ENCODE measurements at regions not wholly inside any gene's neighbourhood (a gene's known extent, or its start where the extent isn't known, plus 50 kb on each side); places are given as distances from the start of the nearest gene placed in this dataset.

- intact Hi-C loops (cut with DNase I) = no loop called here
- DNase-seq (no peak), ATAC-seq (no peak)
Measured at GRCh38 chr15:99921101-99921500, 187.9 kb upstream of the LYSMD4 start.

DNA sequence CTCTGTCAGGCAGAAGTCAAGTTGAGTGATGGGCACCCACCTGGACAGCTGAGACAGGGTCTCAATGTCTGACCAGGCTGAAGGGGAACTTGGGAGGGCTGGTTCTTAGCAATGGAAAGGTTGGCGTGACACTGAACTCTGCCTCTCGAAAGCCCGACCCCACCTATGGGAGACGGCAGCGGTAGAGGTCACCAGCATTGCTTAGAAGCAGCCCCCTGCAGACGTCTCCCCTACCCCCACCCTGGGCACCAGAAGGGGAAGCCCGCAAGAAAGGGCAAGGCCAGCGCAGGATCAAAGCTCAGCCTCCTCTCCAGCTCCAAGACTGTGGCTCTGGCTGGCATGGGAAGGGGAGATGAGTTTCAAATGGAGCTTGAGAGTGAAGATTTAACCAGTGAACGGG lies 184.8 kb upstream of the LYSMD4 start:
- ATAC-seq = no peak
- intact Hi-C loops (cut with DNase I) = no loop called here

DNA sequence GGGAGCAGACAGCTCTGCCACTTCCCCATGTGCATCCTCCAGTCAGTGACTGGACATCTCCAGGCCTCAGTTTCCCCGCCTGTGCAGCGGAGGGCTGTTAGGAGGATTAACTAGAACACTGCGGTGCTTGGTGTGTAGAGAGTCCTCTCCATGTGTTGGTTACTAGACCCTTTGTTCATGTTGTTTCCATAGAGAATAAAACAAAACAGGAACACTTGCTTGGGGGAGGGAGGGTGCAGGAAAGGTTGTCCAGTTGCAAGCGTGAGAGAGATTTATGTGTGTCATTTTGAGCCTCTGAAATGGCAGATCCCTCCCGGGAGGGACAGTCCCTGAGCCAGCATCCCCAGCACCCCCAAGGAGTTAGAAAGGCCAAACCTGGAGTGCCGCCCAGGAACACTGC lies 184.0 kb upstream of the LYSMD4 start:
- no peak for DNase-seq
- ATAC-seq = no peak
- intact Hi-C loops (cut with DNase I) = no loop called here

More for the DNA sequence above, 184.8 kb upstream of the LYSMD4 start:
- no peak for DNase-seq

GRCh38 chr15:99916668-99917223 lies 183.5 kb upstream of the LYSMD4 start:
- intact Hi-C loops (cut with DNase I) = no loop called here
- DNase-seq (no peak), ATAC-seq (no peak)

GRCh38 chr15:99914723-99915122 lies 181.5 kb upstream of the LYSMD4 start:
- intact Hi-C loops (cut with DNase I) = loop anchor here in 1 of 2 donors (5.0 kb wide), 1 partner anchor 122 kb away; no protein-coding TSS in a partner anchor
- DNase-seq = no peak
- no peak for ATAC-seq

DNA sequence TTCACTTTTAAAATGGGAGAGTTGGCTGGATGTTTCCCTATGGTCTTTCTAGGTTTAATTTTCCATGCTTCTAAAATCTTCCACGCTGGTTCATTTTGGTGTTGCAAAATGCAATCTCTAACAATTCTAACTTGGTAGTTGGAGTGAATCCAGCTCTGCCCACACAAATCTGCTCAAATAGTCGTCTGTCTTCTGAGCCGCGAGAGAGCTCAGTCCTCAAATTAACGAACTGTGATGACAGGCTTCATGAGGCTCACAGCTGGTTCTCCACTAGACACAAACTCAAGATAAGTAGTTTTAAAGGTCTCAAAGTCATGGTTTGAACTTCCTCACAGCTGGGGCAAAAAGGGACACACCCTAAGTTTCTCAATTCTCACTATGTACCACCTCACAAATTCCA lies 178.6 kb upstream of the LYSMD4 start:
- ATAC-seq = peak in 1 of 2 donors; percentile 61
- intact Hi-C loops (cut with DNase I) = loop anchor here in 1 of 2 donors (5.0 kb wide), 1 partner anchor 120 kb away; no protein-coding TSS in a partner anchor
- no peak for DNase-seq

DNA sequence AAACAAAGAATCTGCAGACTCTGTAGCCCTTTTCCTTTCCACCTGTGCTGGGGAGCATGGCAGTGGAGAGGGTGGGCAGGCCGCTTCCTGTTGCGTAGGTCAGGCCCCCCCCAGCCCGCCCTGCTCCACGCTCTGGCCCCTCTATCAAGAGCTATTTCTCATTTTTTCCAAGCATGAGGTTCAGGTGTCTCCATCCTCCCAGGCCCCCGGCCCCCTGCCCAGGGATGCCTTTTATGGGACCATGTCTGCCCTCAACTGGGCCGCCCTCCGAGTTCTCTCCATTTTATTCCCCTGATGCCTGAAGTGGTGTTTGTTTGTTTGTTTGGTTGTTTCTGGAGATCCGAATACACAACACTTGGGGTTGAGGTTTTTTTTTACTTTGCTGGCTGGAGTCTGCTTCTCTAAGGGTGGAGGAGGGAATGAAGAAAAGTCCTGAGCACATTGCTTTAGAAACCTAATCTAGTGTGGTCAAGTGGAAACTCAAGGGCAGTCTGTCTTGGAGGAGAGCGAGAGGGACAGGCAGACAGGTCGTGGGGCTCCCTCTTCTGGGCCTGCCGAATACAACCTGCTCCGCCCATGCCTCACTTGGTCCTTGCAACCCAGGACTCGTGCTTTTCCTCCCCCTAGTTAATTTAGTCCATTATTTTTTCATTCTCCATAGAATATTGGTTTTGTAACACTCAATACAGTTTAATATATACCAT lies 176.5 kb upstream of the LYSMD4 start:
- ATAC-seq = peak; percentile 67 to 72
- intact Hi-C loops (cut with DNase I) = loop anchor here in 1 of 2 donors (5.0 kb wide), 1 partner anchor 117 kb away; no protein-coding TSS in a partner anchor
- no peak for DNase-seq

- no peak for DNase-seq
- ATAC-seq = no peak
- intact Hi-C loops (cut with DNase I) = no loop called here
Measured at GRCh38 chr15:99907698-99908097, 174.5 kb upstream of the LYSMD4 start.

DNA sequence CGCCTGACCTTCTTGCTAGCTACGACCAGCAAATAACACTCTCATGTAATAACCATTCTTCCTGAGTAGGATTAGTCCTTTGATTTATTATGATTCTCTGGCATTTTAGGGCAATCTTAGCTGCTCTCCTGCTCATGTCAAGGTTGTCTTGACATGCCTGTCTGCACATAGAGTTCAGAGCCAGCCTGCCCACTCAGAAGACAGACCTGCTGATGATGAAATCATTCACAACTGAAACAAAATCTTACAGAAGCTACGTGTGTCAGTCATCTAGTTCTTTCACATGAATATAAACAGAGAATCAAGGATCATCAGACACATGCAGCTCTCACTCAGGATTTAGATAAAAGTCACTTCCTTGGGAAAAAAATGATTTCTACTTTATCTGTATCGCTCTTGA lies 173.6 kb upstream of the LYSMD4 start:
- DNase-seq = no peak
- intact Hi-C loops (cut with DNase I) = no loop called here
- no peak for ATAC-seq

DNA sequence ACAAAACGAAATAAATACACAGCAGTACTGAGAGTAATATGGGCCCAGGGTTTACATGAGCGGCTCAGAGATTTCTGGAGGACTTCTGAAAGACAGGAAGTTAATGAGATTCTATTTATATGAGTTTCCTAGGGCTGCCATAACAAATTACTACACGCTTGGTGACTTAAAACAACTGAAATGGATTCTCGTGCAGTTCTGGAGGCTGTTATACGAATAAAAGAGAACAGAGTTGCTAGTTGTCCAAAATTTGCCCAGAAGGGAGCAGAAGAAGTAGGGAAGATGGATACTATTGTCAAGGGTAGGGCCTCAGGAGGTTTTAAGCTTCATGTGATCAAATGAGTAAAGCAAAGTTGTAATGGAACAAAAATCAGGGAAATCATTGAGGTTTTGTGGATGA lies 173.1 kb upstream of the LYSMD4 start:
- DNase-seq = no peak
- intact Hi-C loops (cut with DNase I) = no loop called here
- no peak for ATAC-seq

- intact Hi-C loops (cut with DNase I) = no loop called here
- DNase-seq (no peak), ATAC-seq (no peak)
Measured at GRCh38 chr15:99902248-99902928, 169.2 kb upstream of the LYSMD4 start.

DNA sequence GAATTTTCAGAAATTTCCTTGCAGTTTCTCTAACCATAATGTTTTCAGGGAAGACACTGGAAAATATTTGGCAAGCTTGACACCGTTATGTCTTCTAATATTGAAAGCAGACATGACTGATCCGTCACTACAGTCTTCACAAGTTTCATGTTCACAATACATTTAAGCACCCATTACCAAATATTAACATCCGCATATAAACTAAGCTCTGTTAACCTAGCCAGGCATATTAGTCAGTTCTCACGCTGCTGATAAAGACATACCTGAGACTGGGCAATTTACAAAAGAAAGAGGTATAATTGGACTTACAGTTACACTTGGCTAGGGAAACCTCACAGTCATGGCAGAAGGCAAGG lies 162.7 kb upstream of the LYSMD4 start:
- DNase-seq (no peak), ATAC-seq (no peak)
- intact Hi-C loops (cut with DNase I) = no loop called here

DNA sequence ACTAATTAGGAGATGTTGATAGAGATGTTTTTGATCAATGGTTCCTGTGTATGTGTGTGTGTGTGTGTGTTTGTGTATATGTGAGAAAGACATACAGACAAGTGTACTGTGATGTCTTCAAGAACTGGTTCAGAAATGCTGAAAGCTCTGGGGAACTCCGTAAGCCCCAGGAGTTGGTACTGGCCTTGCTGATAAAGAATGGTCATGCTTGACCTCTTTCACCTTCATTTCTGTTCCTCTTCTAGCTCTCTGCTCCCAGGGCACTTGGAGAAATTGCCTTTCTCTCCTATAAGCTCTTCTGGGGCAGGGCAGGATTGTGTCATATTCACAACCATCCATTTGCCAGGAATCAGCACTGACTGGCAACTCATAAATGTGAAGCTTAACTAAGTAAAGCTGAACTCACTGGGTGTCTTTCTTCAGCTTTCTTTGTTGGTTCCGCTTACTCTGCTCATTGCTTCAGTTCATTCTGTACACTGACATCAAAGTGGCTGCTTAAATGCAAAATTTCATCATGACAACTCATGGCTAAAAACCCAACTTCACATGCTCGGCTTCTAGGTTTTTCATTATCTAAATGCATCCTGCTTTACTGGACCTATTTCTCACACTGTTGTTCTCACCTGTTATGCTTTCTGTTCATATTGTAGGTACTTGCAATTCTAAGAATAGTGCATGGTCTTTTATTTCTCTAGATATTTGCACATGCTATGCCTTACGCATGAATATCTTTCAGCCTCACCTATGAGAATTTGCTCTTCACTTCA lies 162.1 kb upstream of the LYSMD4 start:
- no peak for DNase-seq
- ATAC-seq = no peak
- intact Hi-C loops (cut with DNase I) = no loop called here

DNA sequence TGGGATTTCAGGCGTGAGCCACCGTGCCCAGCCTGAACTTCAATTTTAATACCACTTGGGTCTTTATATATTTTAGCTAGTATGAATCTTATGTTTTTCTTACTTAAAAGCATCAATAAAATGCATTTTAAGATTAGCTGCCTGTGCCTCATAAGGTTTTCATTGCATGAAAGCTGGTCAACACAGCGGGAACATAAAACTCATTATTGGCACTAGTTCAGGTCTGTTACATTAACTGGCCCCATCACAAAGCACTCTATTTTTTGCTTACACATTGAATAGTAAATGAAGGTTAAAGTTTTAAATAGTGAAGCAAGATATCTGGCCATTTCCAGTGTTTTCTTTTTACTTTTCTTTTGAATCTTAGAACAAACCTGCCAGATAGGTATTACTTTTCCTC lies 145.6 kb upstream of the LYSMD4 start:
- DNase-seq (no peak), ATAC-seq (no peak)
- intact Hi-C loops (cut with DNase I) = no loop called here

- no peak for ATAC-seq
Measured at GRCh38 chr15:99873451-99873850, 140.2 kb upstream of the LYSMD4 start.

DNA sequence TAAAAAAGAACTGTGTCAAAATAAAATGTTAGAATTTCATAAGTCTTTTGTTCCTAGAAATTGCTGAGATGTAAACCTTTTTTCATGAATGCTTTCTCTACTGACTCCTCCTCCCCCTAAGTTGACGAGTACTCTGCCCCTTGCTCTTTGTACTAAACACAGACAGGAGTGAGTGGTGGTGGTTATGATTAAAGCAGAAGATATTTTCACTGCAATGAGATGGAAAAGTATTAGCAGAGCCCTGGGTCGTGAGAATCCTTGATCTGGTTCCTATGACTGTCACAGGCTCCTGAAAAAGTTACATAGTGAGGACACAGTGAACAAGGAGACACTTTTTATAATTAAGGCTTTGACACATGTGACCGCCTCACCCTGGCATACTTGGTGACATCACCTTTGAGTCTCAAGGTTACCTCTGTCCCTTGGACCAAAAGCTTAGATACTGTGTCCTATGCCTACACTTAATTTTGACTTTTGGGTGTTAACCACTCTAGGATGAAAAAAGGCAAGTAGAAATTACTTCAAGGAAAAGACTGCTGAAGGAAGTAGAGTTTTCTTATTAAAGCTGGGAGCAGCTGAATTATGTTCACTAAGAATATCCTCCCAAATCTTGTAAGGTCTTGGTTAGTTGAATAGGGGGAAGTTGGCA lies 130.4 kb upstream of the LYSMD4 start:
- ATAC-seq (no peak), DNase-seq (no peak)
- intact Hi-C loops (cut with DNase I) = no loop called here

More at GRCh38 chr15:99873451-99873850, 140.2 kb upstream of the LYSMD4 start:
- intact Hi-C loops (cut with DNase I) = no loop called here
- DNase-seq = no peak

- intact Hi-C loops (cut with DNase I) = no loop called here
- DNase-seq (no peak), ATAC-seq (no peak)
Measured at GRCh38 chr15:99857836-99858235, 124.6 kb upstream of the LYSMD4 start.

GRCh38 chr15:99850517-99850916 lies 117.3 kb upstream of the LYSMD4 start:
- DNase-seq (no peak), ATAC-seq (no peak)
- intact Hi-C loops (cut with DNase I) = no loop called here

DNA sequence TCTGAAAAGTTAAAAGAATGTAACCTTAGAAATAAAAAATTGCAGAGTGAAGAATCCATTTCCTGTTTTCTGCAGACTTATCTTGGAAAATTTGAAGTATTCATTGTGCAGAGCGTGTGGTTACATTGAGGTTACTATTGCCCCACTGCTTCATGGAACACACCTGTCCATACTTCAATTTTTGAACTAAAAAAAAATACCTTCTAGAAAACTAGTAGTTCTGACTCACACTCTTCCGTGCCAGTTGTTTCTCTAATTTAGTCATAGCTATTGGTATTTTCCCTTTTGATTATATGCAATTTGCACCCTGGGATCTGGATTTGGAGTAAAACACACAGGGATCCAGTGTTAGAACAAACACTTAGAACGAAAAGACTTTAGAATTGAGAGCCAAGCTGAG lies 111.8 kb upstream of the LYSMD4 start:
- no peak for DNase-seq
- intact Hi-C loops (cut with DNase I) = no loop called here
- ATAC-seq = no peak

All from left cardiac atrium (tissue), 4 donors.